H1 (cell line): ENCODE measurements at regions not wholly inside any gene's neighbourhood (a gene's known extent, or its start where the extent isn't known, plus 50 kb on each side); places are given as distances from the start of the nearest gene placed in this dataset.

Experiments
- ASH2L ChIP-seq: fragments of 200-600, 300-600 bp; sonication (generic); IDR thresholded peaks from one replicate; pipeline ENCODE4 v1.7.1; 2017; ENCODE audit warnings: low read length
- ATF2 ChIP-seq: IDR thresholded peaks from 2 replicates; pipeline ENCODE4 v1.6.1; 2012; ENCODE audit warnings: low read length, inconsistent platforms
- CHD7 ChIP-seq: fragments of 300-600 bp; sonication (generic); IDR thresholded peaks from 2 replicates; pipeline ENCODE4 v1.7.1; 2012; ENCODE audit warnings: low read length, moderate library complexity, mild to moderate bottlenecking, inconsistent platforms; ENCODE audit not compliant: insufficient replicate concordance

GRCh38 chr11:98069861-98070260, 950.9 kb upstream of the CNTN5 start (continued):
- TF ChIP-seq CHD7 (no peak), ATF2 (no peak), ASH2L (no peak)
- TF ChIP-seq, all 59 proteins: peak for 0
